ENCODE measurements at regions not wholly inside any gene's neighbourhood (a gene's known extent, or its start where the extent isn't known, plus 50 kb on each side); places are given as distances from the start of the nearest gene placed in this dataset.

DNA sequence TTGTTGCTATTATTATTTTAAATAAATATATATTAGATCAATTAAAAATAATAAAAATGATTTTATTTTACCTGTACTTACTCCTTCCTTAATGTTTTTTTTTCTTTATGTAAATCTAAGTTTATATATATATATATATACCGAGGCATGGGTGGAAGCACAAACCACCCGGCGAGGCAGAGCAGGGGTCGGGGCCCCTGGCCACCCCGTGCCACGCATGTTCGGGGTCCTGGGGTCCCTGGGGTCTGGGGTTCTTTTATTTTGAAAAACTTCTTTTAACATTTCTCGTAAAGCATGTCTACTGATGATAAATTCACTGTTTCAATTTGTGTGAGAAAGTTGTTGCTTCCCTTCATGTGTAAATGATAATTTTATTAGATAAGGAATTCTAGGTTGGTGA lies 976.1 kb downstream of the REEP3 start:
- DNase-seq (ENCODE audit: low read depth, low spot score) = no peak

DNA sequence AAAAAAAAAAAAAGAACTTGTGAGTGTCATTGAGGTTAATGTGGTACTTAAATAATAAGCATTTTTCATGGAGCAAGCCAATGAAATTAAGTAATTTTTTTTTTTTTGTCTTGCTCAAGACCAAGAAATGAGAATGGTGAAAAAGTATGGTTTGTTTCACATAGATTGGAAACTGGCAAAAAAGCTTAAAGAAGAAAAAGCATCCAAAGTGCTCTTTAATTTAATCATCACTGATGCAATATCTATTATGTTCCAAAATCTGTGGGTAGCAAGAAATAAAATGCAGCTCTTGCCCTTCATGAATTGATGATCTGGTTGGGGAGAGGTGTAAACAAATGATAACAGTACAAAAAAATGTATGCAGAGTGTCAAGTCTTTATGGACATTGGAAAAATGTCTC lies 980.6 kb downstream of the REEP3 start:
- no peak for DNase-seq (ENCODE audit: low read depth, low spot score)

DNA sequence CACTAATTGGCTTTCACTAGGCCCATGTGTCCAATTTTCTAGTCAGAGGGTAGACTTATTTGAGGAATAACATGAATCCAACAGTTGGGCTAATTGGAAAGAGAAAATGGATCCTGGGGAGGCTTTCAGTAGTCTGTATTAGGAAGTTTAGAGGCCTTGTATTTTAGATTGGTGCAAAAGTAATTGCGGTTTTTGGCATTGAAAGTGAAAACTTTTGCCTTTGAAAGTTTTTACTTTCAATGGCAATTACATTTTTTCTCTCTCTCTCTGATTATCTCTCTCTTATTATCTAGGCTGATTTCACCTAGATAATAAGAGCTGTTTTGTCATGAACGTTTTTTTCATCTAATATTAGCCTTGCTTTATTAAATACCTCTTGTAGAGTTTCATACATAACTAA lies 981.7 kb downstream of the REEP3 start:
- DNase-seq (ENCODE audit: low read depth, low spot score) = no peak

DNA sequence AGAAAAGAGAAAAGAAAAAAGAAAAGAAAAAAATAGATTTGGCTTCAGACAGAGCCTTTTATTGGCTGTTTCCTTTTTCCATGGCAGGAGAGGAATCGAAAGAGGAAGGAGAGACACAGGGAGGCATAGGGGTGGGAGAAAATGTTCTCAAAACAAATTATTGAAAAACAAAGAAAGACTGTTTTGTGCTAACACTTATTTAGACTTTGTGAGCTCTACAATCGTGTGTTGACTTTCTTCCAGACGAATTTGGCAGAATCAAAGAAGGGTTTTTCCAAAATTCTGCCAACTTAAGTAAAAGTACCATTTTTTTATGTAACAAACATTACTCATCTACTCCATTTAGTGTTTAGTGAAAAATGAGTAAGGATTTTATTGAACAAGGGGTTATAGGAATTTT lies 982.2 kb downstream of the REEP3 start:
- no peak for DNase-seq (ENCODE audit: low read depth, low spot score)

DNA sequence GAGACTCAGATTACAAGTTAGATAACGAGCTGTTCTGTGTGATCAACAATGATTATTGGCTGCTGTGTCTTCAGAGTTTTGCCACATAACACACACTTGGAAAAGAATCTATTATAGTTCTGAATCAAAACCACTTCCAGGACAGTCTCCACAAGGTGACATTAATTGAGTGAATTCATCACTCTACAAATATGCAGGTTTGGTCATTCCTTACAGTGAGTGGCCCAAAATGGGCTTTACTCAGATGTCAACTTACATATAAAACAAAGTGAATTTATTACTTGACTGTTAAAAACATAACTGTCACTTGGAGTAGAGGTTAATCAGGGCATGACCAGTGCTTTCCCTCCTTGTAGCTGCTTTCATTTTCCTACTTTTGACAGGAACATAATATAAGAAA lies 984.3 kb downstream of the REEP3 start:
- no peak for DNase-seq (ENCODE audit: low read depth, low spot score)

DNA sequence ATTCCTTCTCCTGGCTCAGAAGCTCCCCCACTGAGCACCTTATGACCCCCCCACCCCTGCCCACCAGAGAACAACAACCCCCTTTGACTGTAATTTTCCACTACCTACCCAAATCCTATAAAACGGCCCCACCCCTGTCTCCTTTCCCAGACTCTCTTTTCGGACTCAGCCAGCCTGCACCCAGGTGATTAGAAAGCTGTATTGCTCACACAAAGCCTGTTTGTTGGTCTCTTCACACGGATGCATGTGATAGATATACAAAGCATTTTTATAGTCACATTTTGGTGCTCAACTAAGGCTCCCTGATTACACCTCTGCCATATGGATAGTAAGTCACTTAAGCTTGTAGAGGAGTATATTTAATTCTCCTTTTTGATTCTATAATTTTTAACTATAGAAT lies 985.8 kb downstream of the REEP3 start:
- DNase-seq (ENCODE audit: low read depth, low spot score) = no peak

DNA sequence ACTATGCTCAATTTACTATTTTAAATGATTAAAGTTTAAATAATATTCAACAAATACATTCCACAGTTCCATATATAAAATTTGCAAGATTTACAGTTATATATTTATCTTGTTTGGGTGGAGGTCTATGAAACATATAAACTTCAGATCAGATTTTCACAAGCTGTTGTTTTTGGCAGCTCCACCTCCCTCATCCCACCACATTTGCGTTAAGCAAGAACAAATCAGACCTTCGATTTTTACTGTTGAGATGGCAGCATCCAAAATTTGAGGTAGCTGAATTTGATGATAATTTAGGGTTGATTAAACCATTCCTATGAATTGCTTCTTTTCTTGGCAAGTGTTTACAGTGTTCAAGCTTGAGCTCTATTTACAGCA lies 986.4 kb downstream of the REEP3 start:
- DNase-seq (ENCODE audit: low read depth, low spot score) = no peak

DNA sequence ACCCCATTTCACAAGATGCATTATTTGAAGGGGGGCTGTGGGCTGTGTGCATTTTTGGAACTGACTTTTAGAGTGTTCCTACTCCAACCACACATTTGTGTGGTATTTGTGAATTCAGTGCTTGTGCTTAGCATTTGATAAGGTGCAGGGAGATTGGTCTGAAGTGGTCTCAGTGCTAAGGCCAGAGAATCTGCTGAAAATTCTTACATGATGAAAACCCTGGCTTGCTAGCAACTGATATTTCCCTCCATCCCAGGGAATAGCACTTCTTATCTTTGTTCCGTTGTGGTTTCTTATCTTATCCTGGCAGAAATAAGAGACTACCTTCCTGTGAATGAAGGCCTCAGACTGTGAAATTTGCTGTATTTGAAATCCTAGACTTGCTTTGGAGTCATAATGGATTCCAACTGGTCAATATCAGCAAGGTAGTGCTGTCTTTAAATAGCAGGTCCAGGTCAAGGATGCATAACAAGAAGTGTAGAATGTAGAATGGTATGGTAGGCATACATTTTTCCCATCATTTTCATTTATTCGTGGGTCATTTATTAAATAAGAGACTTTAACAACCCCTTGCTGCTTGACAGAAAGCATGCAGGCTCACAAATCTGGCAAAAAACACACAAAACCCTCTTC lies 986.9 kb downstream of the REEP3 start:
- DNase-seq (ENCODE audit: low read depth, low spot score) = no peak

DNA sequence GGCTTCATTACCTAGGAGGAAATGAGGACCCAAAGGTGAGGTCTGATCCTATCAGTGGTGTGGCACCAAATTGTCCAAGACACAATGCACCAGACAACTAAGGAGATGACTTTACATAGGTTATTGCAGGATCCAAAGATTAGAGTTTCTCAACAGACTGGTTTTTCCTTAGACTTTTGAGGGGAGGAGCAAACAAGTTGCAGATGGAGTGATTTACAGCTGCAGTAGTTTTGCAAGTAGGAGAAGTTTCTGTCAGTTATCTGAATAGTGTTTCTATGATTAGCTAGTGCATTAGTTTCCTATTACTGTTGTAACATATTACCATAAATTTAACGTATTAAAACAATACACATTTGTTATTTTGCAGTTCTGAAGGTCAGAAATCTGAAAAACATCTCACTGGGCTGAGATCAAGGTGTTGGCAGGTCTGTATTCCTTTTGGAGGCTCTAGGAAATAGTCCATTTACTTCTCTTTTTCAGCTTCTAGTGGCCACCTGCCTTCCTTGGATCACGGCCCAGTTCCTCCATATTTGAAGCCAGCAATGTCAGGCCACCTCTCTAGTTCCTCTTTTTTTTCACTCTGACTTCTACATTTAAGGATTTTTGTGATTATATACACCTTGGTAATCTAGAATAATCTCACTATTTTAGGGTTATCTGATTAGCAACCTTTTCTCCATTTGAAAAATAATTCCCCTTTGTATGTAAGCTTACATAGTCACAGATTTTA lies 994.9 kb downstream of the REEP3 start:
- no peak for DNase-seq (ENCODE audit: low read depth, low spot score)

DNA sequence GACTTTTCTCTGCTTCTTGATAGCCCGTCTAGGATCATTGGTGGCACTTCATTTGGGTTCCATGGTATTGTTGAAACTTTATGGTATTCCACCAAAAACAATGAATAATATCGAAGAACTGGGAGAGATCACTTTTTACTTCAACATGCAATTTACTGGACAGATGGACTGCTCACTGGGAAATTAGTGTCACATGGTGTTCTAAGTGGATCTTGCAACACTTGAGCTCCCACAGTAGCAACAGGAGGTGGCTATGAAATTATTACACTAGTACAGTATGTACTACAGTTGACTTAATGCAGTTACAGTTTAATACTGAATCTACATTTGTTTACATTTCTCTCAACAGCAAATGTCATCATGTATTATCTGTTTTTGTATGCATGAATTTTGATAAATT lies 997.3 kb downstream of the REEP3 start:
- no peak for DNase-seq (ENCODE audit: low read depth, low spot score)

DNA sequence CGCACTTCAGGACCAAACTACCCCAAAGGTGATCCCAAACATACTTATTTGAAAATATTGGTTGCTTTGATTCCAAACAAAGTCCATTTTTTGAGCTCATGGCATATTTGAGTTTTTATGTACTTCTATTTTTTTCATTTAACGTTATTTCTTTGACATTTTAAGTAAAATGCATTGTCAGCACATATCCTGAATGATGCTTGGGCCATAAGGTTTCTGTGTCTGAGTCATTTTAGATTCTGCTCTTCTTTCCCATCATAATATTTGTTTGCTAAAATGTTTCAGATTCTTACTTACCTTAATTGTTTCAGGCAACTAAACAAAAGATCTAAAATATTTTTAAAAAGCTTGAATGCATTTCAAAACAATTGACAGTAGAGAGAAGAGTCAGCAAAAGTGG lies 998.2 kb downstream of the REEP3 start:
- no peak for DNase-seq (ENCODE audit: low read depth, low spot score)

DNA sequence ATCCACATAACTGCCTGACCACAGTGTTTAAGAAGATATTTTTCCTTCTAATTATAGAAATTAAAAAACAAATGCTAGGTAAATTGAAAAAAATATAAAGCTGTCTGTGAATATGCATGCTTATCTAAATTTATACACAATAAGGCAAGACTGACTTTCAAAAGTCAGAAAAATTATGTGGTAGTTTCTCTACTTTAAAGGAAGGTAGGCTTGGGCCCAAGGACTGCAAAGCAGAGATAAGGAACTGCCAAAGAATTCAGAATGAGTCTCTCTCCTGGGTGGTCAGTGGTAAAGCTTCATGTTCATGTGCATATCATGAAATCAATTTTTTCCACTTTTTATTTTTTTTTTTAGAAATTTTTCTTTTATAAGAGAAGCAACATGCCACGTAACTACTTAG lies 998.6 kb downstream of the REEP3 start:
- DNase-seq (ENCODE audit: low read depth, low spot score) = no peak

DNA sequence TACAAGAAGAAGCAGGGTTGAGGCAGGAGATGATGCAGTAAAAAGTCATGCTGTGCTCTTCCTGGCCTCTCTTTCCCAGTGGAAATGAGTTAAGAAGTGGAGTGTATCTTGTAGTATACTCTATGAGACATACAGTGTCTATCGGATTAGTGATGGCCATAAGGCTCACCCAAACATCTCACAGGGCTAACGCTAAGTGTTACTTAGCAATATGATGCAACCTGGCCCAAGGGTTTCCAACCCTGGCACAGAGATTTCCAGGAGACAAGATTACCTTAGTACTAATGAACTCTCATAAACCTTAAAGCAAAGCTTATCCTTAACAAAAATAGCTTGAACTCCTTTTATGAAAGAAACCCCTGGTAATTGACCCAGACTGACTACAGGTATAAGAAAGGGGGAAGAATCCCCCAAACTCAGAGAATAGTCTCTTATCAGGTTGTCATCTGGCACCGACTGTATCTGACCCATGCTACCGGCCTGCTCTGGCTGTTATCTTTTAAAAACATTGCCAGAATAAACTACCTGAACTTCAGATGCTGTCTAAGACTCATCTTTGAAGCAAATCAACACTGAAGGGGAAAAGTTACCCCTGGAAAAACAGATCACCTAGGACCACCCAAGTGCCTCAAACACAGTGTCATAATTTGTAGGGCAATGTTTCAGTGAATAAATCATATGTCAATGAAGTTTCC lies 1002.0 kb downstream of the REEP3 start:
- no peak for DNase-seq (ENCODE audit: low read depth, low spot score)

DNA sequence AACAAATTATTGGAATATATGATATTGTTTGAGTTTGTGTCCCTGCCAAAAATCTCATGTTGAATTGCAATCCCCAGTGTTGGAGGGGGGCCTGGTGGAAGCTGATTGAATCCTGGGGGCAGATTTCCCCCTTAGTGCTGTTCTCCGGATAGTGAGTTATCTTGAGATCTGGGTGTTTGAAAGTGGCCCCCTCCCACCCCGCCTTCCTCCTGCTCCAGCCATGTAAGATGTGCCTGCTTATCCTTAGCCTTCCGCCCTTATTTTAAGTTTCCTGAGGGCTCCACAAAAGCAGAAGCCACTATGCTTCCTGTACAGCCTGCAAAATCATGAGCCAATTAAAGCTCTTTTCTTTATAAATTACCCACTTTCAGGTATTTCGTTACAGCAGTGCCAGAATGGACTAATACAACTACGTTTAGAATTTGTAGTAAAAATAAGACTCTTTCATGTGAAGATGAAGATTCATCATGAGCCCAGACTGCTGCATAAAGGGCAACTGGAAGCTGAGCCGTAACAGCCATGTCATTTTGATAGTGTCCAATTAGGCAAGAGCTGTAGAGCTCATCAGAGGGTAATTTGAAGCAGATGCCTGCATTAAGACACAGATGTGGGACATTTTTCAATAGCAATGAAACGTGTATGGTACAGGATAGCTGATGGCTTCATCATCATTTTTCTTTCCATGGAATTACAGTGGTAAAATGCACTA lies 1007.2 kb downstream of the REEP3 start:
- DNase-seq (ENCODE audit: low read depth, low spot score) = no peak

DNA sequence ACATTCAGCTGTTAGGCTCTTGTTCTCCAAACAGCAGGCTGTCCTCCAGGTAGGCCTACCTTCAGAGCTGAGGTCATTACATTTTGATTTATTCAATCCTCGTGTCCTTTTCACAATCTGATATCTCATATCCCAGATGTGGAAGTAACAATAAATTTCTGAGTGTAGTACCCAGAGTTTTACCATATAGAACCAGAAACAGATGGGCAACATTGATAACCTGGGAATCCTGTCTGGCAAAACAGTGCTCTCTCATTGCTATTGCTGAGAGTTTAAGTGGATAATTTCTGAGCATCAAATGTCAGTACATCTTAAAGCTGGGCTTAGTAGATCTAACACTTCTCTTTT lies 1007.8 kb downstream of the REEP3 start:
- no peak for DNase-seq (ENCODE audit: low read depth, low spot score)

DNA sequence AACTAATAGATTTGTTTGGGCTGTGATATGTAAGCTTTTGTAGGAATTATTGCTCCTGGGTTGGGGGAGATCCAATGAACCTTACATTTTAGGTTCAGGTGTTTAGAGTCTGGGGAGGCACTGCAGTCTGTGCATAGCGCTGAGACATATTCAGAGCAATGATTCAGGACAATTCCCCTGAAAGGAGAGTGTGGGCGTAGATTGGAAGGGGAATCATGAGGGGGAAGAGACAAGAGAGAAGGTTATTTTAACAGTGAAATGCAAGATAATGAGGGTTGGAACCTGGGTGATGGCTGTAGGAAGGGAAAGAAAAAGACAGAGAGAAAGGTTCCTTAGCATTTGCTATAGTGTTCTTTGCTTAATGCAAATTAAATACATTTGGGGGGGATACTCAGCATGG lies 1013.4 kb downstream of the REEP3 start:
- DNase-seq (ENCODE audit: low read depth, low spot score) = no peak

DNA sequence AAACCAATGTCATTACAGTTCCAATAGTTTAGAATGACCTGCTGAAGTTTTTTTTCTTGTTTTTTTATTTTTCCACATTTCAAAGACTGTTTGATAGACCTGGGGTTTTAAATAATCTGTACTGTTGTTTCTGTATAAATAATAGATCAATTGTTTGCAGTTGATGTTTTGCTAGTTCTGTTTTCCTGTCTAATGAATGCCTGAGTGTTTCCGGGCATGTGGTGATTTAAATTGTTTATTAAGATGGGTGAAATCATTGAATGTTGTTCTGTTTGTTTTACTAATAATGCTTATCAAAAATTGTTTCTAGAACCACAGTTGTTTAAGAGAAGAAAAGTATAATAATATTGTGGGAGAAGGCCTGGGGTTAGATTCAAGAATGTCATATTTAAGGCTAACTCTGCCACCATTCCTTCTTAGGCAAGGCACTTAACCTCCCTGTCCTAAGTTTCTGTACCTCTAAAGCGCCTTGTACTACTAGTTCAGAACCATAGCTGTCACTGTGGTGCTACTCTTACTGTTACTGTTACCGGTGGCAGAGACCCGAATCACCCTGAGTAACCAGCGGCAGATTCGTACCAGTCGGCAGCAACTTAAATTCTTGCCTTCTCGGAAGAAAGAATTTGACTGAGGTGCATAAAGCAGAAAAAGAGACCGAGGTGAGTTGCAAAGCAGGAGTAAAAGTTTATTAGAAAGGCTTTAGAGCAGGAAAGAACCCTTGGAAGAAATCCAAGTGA lies 1014.1 kb downstream of the REEP3 start:
- DNase-seq (ENCODE audit: low read depth, low spot score) = no peak

DNA sequence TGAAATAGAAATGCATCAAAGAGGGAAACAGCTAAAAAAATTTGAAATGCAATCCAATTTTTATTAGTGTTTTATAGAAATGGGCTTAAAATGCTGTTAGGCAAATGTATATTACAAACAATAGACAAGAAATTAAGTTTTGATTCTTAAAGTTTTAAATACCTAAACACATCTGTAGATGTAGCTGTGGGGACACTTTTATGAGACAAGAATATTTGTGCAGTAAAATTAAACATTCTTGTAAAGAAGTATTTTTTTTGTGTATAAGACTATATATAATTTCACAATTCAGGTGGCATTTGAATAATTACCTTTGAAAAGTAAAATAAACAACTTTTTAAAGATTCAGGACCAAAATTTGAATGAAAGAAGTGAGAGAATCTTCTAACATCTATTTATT lies 1015.9 kb downstream of the REEP3 start:
- DNase-seq (ENCODE audit: low read depth, low spot score) = no peak

DNA sequence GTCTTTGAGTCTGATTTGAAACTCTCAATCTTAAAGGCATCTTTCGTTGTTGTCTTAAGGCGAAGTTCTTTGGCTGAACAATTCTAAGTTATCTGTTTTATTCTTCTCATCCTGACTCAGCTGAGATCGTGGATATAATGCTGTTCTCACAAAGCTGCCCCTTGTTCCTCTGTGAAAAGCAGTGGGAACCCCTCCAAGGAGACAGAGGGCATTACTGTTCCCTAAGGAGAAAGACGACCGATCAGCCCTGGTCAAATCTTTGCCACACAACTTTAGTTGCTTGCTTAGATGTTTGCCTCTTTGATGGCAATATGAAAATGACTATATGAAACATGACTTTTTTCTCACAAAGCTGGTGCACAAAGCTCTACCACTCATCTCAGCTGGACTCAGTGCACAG lies 1016.7 kb downstream of the REEP3 start:
- DNase-seq (ENCODE audit: low read depth, low spot score) = no peak

DNA sequence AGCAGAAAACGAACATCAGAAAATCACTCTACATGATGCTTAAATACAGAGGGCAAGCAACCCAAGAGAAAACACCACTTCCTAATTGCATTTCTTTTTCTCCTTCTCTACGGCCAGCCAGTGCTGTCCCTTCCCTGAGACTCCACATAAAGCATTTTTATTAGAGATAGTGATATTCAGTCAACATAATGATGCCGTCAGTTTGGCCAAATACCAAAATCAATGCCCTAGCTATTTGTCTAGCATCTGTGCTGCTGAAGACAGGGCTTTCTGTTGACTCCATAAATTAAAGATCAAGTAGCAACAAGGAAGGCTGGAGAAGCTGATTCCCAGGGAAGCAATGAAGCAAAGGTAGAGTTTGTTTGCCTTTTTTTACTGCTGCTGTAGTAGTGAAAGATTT lies 1024.9 kb downstream of the REEP3 start:
- no peak for DNase-seq (ENCODE audit: low read depth, low spot score)

DNA sequence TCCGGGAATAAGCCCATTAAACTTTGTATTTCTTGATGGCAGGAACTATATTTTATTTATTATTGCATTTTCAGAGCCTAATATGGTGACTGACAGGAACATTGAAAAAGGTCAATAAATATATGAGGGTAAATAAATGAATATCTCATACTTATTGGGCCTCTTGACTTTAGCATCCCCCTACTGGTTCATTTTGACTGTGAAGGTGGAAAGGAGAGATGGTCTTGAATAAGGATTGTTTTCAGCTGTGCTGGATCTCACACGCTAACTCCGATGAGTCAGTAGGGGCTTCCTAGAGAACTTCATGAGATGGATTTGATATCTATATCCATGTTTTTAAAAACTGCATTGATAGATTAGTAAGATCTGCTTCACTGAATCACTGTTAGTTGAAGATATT lies 1026.0 kb downstream of the REEP3 start:
- DNase-seq (ENCODE audit: low read depth, low spot score) = no peak

DNA sequence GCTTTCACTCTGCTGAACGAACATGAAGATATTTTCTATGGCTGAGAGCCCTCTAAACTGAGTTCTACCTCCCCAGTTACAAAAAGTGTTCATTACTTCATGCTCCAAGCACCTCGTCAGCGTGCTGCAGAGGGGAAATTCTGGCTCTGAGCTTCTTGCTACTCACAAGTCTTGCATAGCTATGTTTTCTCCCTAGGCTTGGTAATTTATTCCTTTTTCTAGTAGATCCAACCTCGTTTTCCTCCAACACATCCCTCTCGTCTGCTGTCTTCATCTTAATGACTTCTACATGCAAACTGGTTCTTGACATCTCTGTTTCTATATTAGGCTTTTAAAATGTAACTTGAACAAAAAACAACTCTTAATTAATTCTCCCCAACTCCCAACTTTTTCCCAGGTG lies 1034.5 kb downstream of the REEP3 start:
- DNase-seq (ENCODE audit: low read depth, low spot score) = no peak
